Ishikawa (cell line): ENCODE measurements at regions not wholly inside any gene's neighbourhood (a gene's known extent, or its start where the extent isn't known, plus 50 kb on each side); places are given as distances from the start of the nearest gene placed in this dataset.

Experiments
- CEBPB ChIP-seq: IDR thresholded peaks from 2 replicates; pipeline ENCODE4 v1.6.1; 2012
- CREB1 ChIP-seq: IDR thresholded peaks from 2 replicates; pipeline ENCODE4 v1.6.1; 2012; ENCODE audit warnings: low read depth
- EGR1 ChIP-seq: IDR thresholded peaks from 2 replicates; pipeline ENCODE4 v1.6.1; 2012
- EP300 ChIP-seq: IDR thresholded peaks from 2 replicates; pipeline ENCODE4 v1.6.1; 2012; ENCODE audit warnings: borderline replicate concordance
- FOXM1 ChIP-seq: IDR thresholded peaks from 2 replicates; pipeline ENCODE4 v1.6.1; 2012; ENCODE audit warnings: low read depth, borderline replicate concordance
- NFIC ChIP-seq: IDR thresholded peaks from 2 replicates; pipeline ENCODE4 v1.6.1; 2012
- RAD21 ChIP-seq: IDR thresholded peaks from 2 replicates; pipeline ENCODE4 v1.6.1; 2012; ENCODE audit warnings: low read depth
- TAF1 ChIP-seq: IDR thresholded peaks from 2 replicates; pipeline ENCODE4 v1.6.1; 2012; ENCODE audit warnings: low read depth, mild to moderate bottlenecking
- TCF12 ChIP-seq: IDR thresholded peaks from 2 replicates; pipeline ENCODE4 v1.6.1; 2012; ENCODE audit warnings: low read depth
- TEAD4 ChIP-seq: IDR thresholded peaks from 2 replicates; pipeline ENCODE4 v1.6.1; 2012
- YY1 ChIP-seq: IDR thresholded peaks from 2 replicates; pipeline ENCODE4 v1.6.1; 2012; ENCODE audit warnings: low read depth
- TF ChIP-seq, protein P1 (sequence below): IDR thresholded peaks from 2 replicates; pipeline ENCODE4 v1.6.1; 2012
- TF ChIP-seq, protein P2 (sequence below): IDR thresholded peaks from 2 replicates; pipeline ENCODE4 v1.6.1; 2012; ENCODE audit warnings: low read depth, mild to moderate bottlenecking
- TF ChIP-seq, protein P3 (sequence below): IDR thresholded peaks from 2 replicates; pipeline ENCODE4 v1.6.1; 2012

DNA sequence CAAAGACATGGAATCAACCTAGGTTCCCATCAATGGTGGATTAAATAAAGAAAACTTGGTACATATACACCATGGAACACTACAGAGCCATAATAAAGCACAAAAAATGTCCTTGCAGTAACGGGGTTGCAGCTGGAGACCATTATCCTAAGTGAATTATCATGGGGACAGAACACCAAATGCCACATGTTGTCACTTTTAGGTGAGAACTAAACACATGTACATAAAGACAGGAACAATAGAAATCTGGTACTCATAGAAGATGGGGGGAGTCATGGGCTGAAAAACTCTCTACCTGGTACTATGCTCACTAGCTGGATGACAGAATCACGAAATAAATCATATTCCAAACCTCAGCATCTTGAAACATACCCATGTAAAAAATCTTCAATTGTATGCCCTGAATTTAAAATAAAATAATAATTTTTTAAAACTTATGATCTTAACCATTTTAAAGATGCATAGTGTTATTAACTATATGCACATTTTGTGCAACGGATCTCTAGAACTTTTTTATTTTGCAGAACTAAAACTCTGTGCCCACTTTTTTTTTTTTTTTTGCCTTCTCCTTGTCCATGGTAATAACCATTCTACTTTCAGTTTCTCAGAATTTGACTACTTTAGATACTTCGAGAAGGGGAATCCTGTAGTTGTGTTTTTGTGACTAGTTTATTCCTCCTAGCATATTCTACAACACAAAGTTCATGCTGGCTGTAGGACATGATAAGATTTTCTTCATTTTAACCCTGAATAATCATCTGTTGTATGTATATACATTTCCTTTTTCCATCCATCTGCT is 1081.6 kb upstream of the ACO1 start:
- TF ChIP-seq, protein P1, sequence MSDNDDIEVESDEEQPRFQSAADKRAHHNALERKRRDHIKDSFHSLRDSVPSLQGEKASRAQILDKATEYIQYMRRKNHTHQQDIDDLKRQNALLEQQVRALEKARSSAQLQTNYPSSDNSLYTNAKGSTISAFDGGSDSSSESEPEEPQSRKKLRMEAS = no peak
- TF ChIP-seq EP300 (no peak), FOXM1 (no peak), RAD21 (no peak), TAF1 (no peak), NFIC (no peak), YY1 (no peak), TCF12 (no peak), CREB1 (no peak), TEAD4 (no peak), EGR1 (no peak), CEBPB (no peak)
- TF ChIP-seq, protein P2, sequence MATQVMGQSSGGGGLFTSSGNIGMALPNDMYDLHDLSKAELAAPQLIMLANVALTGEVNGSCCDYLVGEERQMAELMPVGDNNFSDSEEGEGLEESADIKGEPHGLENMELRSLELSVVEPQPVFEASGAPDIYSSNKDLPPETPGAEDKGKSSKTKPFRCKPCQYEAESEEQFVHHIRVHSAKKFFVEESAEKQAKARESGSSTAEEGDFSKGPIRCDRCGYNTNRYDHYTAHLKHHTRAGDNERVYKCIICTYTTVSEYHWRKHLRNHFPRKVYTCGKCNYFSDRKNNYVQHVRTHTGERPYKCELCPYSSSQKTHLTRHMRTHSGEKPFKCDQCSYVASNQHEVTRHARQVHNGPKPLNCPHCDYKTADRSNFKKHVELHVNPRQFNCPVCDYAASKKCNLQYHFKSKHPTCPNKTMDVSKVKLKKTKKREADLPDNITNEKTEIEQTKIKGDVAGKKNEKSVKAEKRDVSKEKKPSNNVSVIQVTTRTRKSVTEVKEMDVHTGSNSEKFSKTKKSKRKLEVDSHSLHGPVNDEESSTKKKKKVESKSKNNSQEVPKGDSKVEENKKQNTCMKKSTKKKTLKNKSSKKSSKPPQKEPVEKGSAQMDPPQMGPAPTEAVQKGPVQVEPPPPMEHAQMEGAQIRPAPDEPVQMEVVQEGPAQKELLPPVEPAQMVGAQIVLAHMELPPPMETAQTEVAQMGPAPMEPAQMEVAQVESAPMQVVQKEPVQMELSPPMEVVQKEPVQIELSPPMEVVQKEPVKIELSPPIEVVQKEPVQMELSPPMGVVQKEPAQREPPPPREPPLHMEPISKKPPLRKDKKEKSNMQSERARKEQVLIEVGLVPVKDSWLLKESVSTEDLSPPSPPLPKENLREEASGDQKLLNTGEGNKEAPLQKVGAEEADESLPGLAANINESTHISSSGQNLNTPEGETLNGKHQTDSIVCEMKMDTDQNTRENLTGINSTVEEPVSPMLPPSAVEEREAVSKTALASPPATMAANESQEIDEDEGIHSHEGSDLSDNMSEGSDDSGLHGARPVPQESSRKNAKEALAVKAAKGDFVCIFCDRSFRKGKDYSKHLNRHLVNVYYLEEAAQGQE = no peak
- TF ChIP-seq, protein P3, sequence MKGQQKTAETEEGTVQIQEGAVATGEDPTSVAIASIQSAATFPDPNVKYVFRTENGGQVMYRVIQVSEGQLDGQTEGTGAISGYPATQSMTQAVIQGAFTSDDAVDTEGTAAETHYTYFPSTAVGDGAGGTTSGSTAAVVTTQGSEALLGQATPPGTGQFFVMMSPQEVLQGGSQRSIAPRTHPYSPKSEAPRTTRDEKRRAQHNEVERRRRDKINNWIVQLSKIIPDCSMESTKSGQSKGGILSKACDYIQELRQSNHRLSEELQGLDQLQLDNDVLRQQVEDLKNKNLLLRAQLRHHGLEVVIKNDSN = no peak
